ENCODE measurements at regions not wholly inside any gene's neighbourhood (a gene's known extent, or its start where the extent isn't known, plus 50 kb on each side); places are given as distances from the start of the nearest gene placed in this dataset.

GRCh38 chr9:126275386-126276001 lies 51.1 kb upstream of the MVB12B start:
- no peak for DNase-seq

DNA sequence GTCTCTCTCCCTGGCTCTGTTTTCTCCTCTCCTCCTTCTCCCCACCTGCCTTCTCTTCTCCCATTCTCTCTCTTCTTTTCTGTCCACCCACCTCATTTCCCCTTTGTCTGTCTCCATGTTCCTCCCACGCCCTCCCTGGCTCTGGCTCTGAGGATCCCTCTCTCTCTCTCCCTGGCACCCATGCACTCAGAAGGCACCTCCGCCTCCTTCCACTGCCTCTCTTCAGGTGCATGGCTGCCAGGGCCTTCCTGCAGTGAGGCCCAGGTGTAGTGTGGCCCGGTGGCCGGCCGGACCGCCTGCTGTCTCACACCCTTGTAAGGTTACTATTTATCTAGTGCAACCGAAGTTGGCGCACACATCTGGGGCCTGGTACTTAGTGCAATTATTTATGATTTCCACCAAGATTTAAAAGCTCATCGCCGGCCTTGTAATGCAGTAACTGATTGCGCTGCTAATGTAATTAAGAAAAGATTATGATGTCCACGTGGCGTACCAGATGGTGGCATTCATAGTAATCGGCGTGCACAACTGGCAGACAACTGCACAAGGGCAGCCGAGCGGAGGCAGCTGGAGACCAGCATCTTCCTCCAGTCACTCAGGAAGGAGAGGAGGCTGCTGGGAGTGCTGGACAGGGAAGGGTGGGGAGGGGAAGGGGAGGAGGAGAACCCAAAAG lies 50.4 kb upstream of the MVB12B start:
- DNase-seq = no peak
